ENCODE measurements at regions not wholly inside any gene's neighbourhood (a gene's known extent, or its start where the extent isn't known, plus 50 kb on each side); places are given as distances from the start of the nearest gene placed in this dataset.

GRCh38 chr2:18671363-18671762 lies 82.0 kb upstream of the NT5C1B start:
- no peak for TF ChIP-seq CTCF (IDR thresholded peaks at IDR 0.05)
- no peak for TF ChIP-seq POLR2A (IDR thresholded peaks at IDR 0.05)

Measured in gastroesophageal sphincter (tissue), 3 donors.